Amniotic epithelial cell (primary cell): ENCODE measurements at regions not wholly inside any gene's neighbourhood (a gene's known extent, or its start where the extent isn't known, plus 50 kb on each side); places are given as distances from the start of the nearest gene placed in this dataset.
"Not testable (repeated sequence)": the region's sequence is repeated elsewhere in the genome, so short reads cannot be mapped to it uniquely, and the experiment has no call there.

ENCODE experiments used
- DNase-seq: peaks from one replicate; pipeline ENCODE4 v3.0.0-alpha.2; 2010; ENCODE audit warnings: low read depth

DNA sequence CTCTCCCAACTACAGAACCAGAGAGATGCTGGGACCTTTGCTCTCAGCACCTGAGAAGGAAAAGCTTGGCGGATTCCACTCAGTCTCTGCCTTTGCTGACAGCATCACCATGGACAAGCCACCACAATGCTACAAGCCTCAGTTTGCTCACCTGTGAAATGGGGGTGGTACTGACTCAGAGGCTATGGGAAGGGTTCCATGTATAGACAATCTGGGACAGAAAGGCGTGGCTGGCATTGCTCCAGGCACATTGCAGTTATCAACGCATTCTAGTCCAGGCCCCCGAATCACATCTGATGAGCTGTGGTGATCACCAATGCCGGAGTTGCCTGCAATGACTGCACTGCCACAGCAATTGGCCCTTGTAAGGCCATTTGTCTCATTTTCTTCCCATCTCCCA is 72.6 kb downstream of the ISX start:
- DNase-seq = no peak

DNA sequence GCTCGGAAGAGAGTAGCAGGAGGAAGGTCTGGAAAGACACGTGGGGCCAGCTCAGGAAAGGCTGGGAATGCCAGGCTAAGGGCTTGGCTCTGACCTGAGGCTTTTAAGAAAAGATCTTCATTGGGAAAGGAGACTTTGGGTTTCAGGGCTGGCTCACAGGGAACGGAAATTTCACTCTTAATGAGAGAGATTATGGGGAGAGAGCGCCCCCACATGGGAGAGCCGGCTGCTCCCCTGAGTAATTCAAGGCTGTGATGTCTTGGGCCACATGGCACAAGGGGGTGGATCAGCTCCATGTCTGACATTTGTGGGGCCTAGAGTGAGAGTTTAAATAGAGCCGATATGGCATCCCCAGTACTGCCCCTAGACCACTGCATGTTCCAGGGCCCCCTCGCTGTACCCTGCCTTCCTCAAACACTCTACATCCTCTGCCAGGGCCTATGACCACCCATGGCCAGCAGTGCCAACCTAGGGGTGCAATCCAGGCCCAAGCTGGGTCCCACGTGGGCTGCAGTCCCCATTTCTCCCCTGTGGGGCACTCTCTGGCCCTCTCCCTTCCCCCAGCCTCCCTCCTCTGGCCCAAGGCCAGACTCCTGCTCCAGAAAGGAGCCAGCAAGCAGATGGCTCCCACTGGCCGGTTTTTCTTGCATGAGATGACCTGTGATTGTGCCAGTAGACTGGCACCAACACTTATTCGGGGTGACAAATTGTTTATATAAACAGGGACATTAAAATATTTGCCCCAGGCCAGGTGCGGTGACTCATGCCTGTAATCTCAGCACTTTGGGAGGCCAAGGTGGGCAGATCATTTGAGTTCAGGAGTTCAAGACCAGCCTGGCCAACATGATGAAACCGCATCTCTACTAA is 75.2 kb downstream of the ISX start:
- DNase-seq = no peak

- DNase-seq = no peak
Observed at GRCh38 chr22:35148381-35148780, 82.4 kb downstream of the ISX start.

DNA sequence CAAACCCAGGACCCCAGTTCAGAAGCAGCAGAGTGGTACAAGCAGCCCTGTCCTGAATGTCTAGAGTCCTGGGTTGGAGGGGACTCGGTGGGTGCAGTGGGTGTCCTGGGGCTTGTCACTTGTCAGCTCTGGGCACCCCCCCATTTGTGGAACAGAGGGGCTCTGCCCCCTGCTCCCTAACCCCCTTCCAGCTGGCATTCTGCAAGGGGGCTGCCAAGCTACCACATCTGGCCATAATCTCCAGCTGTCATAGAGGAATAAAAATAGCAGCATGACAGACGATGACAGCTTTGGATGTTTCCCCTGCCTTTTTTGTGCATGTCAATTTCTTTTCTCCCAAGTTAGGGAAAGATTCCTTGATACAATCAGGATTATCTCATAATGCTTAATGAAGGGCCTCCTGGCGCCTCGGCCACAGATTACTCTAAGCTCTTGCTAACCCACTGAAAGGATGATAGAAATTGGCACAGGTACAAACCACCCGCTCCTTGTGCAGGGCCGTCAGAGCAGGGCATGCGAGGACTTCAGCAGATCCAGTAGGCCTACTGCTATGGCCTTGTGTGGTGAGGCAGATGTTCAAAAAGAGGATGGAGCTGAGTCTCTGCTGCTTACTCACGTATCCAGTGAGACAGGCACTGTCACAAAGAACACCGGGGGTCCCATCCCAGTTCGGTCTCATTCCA is 83.0 kb downstream of the ISX start:
- DNase-seq = no peak

DNA sequence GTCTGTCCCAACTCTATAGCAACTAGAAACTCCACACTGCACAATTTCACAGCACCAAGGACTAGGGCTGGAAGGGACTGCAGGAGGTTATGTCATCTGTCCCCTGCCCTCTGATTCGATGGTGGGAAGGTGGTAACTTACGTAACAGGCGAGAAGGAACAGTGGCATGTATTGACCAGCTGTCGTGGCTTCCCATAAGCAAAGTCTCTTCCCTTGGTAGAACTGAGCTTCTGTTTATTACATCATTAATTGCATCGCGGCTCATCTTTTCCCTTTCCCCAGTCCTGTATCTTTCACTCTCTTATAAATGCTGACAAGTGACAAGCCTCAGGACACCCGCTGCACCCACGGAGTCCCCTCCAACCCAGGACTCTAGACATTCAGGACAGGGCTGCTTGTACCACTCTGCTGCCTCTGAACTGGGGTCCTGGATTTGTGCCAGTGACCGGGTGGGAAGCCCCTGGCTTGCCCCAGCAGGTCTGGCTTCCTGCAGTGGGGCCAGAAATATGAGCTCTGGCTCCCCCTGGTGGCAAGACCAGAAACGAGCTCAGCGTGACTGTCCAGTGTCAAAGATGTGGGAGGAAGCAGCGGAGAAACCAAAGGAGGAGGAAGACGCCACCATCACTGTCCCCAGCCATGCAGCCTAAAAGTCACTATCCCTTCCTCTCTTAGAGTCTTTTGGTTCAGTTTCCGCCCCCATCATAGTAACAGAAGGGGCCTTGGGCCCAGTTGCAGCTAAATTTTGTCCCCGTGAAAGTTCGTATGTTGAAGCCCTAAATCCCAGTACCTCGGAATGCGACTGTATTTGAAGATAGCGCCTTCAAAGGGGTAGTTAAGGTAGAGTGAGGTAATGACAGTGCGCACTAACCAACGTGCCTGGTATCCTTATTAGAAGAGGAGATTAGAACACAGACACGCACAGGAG is 84.5 kb downstream of the ISX start:
- peak; percentile 7 for DNase-seq

DNA sequence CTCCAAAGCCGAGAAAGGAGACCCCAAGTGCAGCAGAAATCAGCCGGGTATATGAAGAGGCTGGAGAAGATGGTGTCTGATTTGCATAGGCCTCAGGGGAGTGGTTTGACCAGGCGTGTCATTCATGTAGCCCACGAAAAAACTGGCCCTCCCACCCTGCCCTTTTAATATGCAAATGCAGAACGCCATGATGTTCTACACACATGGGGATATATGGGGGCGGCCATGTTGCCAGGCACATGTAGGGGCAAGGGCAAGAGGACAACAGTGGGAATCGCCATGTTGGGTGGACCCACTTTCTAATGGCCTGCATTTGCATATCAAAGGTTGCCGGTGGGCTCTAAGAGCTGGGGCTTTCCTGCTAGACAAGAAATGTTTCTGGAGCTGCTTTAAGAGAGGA is 86.4 kb downstream of the ISX start:
- no peak for DNase-seq

- DNase-seq = peak; percentile 33
Observed at GRCh38 chr22:35154937-35155387, 89.0 kb downstream of the ISX start.

DNA sequence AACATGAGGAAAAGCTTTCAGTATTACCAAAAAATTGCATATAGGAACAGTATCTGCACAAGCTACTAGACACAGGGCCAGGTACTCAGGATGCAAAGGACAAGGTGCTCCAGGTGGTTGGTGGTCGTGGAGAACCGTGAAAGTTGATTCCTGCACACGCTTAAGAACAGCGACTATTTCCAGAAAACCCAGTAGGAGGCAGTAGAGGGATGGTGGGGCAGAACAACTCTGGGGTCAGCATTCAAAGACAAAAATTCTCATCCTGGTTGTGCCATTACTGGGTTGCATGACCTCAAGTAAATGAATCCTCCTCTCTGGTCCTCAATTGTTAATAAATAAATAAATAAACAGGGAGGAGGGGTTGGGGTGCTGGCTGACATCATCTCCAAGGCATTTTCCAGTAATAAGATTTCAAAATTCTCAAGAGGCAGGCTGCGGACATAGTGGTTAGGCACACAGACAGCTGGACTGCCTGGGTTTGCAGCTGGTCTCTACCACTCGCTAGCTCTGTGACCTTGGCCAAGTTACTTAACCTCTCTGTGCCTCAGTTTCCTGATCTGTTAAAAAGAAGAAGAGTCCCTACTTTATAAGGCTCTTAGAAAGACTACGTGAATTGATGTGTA is 89.6 kb downstream of the ISX start:
- DNase-seq = no peak

GRCh38 chr22:35156945-35157344 is 91.0 kb downstream of the ISX start:
- DNase-seq = no peak

DNA sequence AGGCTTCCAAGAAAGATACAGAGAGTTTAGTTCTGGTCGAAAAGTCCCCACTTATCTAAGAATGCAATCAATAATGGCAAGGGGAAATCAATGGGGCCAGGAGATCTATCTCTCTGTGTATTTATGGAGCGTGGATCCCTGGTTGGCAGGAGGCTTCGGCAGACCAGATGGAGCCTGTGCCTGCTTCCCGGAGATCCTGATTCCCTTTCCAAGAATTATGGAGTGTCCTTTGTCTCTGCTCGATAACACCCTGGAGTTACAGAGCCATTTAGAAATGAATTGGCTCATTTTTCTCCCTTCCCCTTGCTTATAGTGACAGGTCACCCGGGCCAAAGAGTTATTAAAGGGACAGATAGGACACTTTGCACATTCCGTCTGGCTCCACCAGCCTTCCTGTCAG is 92.4 kb downstream of the ISX start:
- no peak for DNase-seq

- no peak for DNase-seq
Observed at GRCh38 chr22:35159343-35159742, 93.4 kb downstream of the ISX start.

- no peak for DNase-seq
Observed at GRCh38 chr22:35160268-35160667, 94.3 kb downstream of the ISX start.

GRCh38 chr22:35165896-35166295 is 91.4 kb upstream of the HMGXB4 start:
- not testable (repeated sequence) for DNase-seq

DNA sequence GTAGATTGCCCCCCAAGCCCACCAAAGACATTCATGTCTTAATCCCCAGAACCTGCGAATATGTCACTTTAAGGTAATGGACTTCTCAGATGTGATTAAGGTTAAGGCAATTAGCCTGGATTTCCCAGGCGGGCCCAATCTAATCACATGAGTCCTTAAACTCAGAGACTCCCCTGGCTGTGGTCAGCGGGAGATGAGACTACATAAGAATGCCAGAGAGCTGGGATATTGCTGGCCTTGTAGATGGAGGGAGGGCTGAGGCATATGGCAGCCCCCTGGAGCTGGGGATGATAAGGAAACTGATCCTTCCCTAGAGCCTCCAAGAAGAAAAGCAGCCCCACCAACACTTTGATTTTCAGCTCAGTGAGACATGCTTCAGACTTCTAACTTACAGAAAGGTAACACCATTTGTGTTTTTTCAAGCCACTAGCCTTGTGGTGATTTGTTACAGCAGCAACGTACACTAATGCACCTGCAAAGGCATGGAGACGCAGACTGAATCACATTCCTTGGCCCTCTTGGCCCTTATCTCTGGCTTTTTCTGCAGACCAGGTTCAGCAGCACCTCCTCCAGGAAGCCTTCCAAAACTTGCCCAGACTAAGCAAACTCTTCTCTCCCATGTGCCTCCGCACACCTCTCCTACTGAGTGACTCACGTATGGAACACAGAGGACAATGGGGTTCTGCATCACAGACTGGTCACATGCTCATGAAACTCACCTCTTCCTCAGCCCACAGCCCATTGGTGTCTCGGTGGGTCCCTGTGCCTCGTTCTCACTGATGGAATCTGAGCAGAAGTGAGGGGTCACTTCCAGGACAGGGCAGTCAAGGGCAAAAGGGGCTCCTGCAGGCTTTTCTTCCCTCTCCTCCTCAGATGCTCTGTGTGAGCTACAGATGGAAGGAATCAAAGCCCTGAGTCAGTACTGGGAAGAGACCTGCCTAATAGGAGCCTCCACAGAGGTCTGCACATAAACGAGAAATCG is 86.3 kb upstream of the HMGXB4 start:
- no peak for DNase-seq

DNA sequence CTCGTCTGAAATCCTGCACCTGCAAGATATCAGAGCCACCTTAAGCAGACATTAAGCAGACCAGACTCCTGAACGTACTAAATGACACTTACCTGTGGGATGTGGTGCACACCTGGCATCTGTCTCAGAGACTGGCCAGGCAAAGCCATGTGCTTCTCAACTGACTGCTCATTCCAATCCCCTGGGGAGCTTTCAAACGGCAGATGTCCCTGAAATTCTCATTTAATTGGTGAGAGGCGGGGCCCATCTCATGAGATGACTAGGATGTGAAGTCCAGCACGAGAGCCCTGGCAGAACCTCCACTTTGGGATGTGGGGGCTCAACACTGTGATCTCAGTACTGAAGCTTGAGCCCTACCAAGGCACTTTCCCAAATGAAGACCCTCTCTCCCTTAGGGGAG is 84.9 kb upstream of the HMGXB4 start:
- no peak for DNase-seq

DNA sequence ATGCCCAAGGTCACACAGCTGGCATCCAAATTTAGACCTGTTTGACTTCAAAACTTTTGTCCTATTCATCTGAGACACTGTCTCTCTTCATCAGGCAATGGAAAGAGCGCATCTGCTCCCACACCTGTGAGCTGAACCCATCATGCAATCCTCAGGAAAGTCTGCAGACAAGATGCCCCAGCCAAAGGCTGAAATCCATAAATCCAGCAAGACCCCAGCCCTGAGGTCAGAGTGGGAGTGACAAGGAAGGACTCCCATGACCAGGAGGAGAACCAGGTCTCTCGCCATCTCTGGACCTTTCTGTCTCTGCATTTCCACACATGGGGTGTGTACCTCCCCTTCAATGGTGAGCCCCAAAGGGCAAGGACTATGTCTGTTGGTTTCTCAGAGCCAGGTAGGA is 83.6 kb upstream of the HMGXB4 start:
- DNase-seq = no peak

GRCh38 chr22:35174401-35175038 is 82.8 kb upstream of the HMGXB4 start:
- peak; percentile 37 for DNase-seq

DNA sequence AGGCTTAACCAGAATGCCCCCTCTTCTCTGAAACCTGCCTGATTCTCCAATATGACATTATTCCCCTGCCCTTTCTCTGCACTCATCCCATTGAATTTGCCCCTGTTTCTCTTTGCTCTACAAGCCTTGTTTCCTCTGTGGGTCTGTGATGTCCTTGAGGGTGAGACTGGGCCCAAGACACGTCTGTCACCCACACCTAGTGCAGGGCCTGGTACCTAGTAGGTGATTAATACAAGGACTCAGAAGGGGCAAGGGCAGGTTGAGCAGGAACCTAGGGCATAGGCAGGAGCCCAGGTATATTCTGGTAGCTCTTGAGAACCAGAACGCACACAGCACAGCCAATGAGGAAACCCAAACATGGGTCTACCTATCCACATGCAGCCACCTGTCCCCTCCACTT is 81.9 kb upstream of the HMGXB4 start:
- DNase-seq = no peak

DNA sequence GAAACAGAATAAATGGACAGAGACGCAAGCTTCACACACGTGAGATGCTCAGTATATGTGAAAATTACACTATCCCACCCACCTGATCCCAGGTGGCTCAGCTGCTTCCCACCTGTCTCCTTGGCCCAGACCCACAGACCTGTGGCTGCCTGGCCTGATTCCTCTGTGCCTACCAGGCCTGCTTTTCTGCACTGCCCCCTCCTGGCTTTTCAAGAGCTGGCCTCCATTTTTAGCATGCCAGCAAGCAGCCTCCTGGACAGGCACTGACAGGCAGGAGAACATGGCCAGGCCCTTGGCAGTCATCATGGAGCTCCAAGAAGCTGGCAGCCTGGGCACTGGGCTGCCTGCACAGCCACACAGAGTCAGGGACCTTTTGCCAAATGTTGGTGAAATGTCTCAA is 79.5 kb upstream of the HMGXB4 start:
- DNase-seq = no peak

- no peak for DNase-seq
Observed at GRCh38 chr22:35178446-35178845, 78.8 kb upstream of the HMGXB4 start.
